ENCODE measurements at regions not wholly inside any gene's neighbourhood (a gene's known extent, or its start where the extent isn't known, plus 50 kb on each side); places are given as distances from the start of the nearest gene placed in this dataset.
"Not testable (repeated sequence)": the region's sequence is repeated elsewhere in the genome, so short reads cannot be mapped to it uniquely, and the experiment has no call there.

- DNase-seq: no peak
Measured at GRCh38 chr16:9141813-9142212, 50.4 kb downstream of the HAPSTR1 start.

- DNase-seq: no peak
Measured at GRCh38 chr16:9144106-9144505, 52.7 kb downstream of the HAPSTR1 start.

GRCh38 chr16:9148374-9149015 lies 57.1 kb downstream of the HAPSTR1 start:
- DNase-seq: no peak

GRCh38 chr16:9151074-9151473 lies 59.6 kb downstream of the HAPSTR1 start:
- DNase-seq: no peak

GRCh38 chr16:9151597-9151996 lies 60.2 kb downstream of the HAPSTR1 start:
- DNase-seq: no peak

- DNase-seq: no peak
Measured at GRCh38 chr16:9152649-9153501, 61.4 kb downstream of the HAPSTR1 start.

GRCh38 chr16:9153502-9153864 lies 62.0 kb downstream of the HAPSTR1 start:
- no peak for DNase-seq

- no peak for DNase-seq
Measured at GRCh38 chr16:9154567-9155410, 63.3 kb downstream of the HAPSTR1 start.

- no peak for DNase-seq
Measured at GRCh38 chr16:9155871-9156270, 64.4 kb downstream of the HAPSTR1 start.

GRCh38 chr16:9159839-9160550 lies 68.6 kb downstream of the HAPSTR1 start:
- peak; percentile 56 for DNase-seq

- no peak for DNase-seq
Measured at GRCh38 chr16:9160551-9160911, 69.1 kb downstream of the HAPSTR1 start.

GRCh38 chr16:9165681-9166080 lies 74.2 kb downstream of the HAPSTR1 start:
- no peak for DNase-seq

GRCh38 chr16:9166326-9166993 lies 75.0 kb downstream of the HAPSTR1 start:
- not testable (repeated sequence) for DNase-seq

- no peak for DNase-seq
Measured at GRCh38 chr16:9169094-9169493, 77.7 kb downstream of the HAPSTR1 start.

GRCh38 chr16:9170470-9170869 lies 79.0 kb downstream of the HAPSTR1 start:
- no peak for DNase-seq

GRCh38 chr16:9176547-9177418 lies 85.3 kb downstream of the HAPSTR1 start:
- DNase-seq: no peak

GRCh38 chr16:9177861-9178260 lies 86.4 kb downstream of the HAPSTR1 start:
- no peak for DNase-seq

GRCh38 chr16:9183682-9184353 lies 92.4 kb downstream of the HAPSTR1 start:
- DNase-seq: no peak

GRCh38 chr16:9184354-9184690 lies 92.9 kb downstream of the HAPSTR1 start:
- DNase-seq: no peak

- DNase-seq: no peak
Measured at GRCh38 chr16:9185381-9185780, 93.9 kb downstream of the HAPSTR1 start.

Measured in right kidney (tissue), 1 donor.